Fibroblast of lung (primary cell): ENCODE measurements at regions not wholly inside any gene's neighbourhood (a gene's known extent, or its start where the extent isn't known, plus 50 kb on each side); places are given as distances from the start of the nearest gene placed in this dataset.

Source experiments
- CTCF ChIP-seq, 2 donors: IDR thresholded peaks in 1 of 2; conservative IDR thresholded peaks in 1 of 2; 1 replicate in 1 of 2; 2 replicates in 1 of 2; pipeline ENCODE4 v1.5.1; 2011 to 2012; ENCODE audit warnings: low read length in 2 of 2, control low read depth in 1 of 2, inconsistent platforms in 1 of 2, low read depth in 1 of 2, mild to moderate bottlenecking in 1 of 2
- EZH2 ChIP-seq: IDR thresholded peaks from 2 replicates; pipeline ENCODE4 v1.5.1; 2012; ENCODE audit warnings: low read length, control low read depth, mild to moderate bottlenecking; ENCODE audit errors: missing control alignments

GRCh38 chr10:28459453-28460144, 73.3 kb upstream of the WAC start:
- TF ChIP-seq CTCF (conservative IDR thresholded peaks at IDR 0.05 in 1 of 2, IDR thresholded peaks at IDR 0.05 in 1 of 2; ENCODE audit: low read depth in 1 of 2, low read length in 2 of 2) (no peak), EZH2 (no peak)
